ENCODE measurements at regions not wholly inside any gene's neighbourhood (a gene's known extent, or its start where the extent isn't known, plus 50 kb on each side); places are given as distances from the start of the nearest gene placed in this dataset.

DNA sequence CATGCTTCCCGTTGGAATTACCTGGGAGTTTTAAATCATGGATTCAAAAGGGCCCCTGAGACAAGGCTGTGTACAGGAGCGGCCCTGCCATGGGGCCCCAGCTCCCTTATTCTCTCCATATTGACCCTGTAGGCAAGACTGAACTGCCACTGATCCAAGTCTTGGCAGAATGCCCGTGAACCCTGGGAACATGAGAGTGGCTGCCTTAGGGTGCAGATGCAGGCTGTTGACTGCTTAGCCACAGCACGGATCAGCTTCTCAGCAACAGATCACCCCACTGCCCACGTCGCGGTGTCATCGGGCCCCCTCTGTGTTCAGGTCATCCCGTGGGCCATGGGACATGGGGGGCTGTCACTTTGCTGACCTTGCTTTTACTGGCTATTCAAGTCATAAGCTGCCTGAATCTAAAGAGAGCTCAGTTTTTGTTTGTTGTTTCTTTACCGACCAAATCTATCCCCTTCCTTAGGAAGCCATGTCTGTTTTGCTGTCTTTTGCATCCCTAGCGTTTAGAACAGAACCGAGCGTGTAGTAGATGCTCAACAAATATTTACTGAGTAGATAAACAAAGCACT is 83.4 kb downstream of the MATN1 start:
- no peaks in the 10 kb centered on the region for H3F3A ChIP-seq (ENCODE audit: low read depth)
- H3K9ac ChIP-seq (ENCODE audit: low read depth, low read length, poor library complexity, severe bottlenecking) = no peak overlapping the region
- no peaks in the 10 kb centered on the region for H3K79me2 ChIP-seq (ENCODE audit: insufficient read depth, low read length)
- no peaks in the 10 kb centered on the region for H3K9me3 ChIP-seq (ENCODE audit: insufficient read depth, low read depth, low read length)
- H3K4me2 ChIP-seq (ENCODE audit: low read depth, low read length, poor library complexity, severe bottlenecking) = no peak overlapping the region
- TF ChIP-seq, protein P1, sequence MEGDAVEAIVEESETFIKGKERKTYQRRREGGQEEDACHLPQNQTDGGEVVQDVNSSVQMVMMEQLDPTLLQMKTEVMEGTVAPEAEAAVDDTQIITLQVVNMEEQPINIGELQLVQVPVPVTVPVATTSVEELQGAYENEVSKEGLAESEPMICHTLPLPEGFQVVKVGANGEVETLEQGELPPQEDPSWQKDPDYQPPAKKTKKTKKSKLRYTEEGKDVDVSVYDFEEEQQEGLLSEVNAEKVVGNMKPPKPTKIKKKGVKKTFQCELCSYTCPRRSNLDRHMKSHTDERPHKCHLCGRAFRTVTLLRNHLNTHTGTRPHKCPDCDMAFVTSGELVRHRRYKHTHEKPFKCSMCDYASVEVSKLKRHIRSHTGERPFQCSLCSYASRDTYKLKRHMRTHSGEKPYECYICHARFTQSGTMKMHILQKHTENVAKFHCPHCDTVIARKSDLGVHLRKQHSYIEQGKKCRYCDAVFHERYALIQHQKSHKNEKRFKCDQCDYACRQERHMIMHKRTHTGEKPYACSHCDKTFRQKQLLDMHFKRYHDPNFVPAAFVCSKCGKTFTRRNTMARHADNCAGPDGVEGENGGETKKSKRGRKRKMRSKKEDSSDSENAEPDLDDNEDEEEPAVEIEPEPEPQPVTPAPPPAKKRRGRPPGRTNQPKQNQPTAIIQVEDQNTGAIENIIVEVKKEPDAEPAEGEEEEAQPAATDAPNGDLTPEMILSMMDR (conservative IDR thresholded peaks at IDR 0.05; ENCODE audit: low read length) = no peak
- TF ChIP-seq EZH2phosphoT487 (IDR thresholded peaks at IDR 0.05; ENCODE audit: borderline replicate concordance) = no peak
- H3K4me3 ChIP-seq (ENCODE audit: low read length, poor library complexity, severe bottlenecking) = no peak overlapping the region
- H3K27me3 ChIP-seq (ENCODE audit: insufficient read depth, low read length, poor library complexity, severe bottlenecking) = no peaks in the 10 kb centered on the region
- no peaks in the 10 kb centered on the region for H4K20me1 ChIP-seq (ENCODE audit: insufficient read depth, low read length, poor library complexity, severe bottlenecking)
- H3K36me3 ChIP-seq (ENCODE audit: insufficient read depth, low read length) = no peaks in the 10 kb centered on the region
- H2AFZ ChIP-seq (ENCODE audit: low read length) = no peak overlapping the region
- H3K4me1 ChIP-seq (ENCODE audit: insufficient read depth, low read length, poor library complexity, severe bottlenecking) = no peaks in the 10 kb centered on the region
- H3K9me2 ChIP-seq (replicated peaks; ENCODE audit: low read depth, low read length) = no peaks in the 10 kb centered on the region

DNA sequence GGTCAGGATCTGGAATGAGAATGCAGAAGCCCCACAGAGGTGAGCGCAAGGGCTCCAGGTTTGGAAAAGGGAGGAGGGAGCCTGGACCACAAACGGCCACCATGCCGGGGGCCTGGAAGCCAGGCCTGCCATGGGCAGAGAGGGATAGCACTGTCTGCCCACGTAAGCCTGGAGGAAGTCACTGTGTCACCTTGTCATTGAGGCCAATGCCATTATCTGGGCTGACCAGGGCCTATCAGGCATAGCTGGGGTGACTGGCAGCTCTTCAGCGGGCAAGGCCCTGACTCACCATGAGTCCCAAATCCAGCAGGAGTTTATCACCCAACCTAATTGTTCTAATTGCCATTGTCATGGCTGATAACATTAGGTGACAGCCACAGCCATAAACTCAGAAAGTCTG is 84.6 kb downstream of the MATN1 start:
- no peaks in the 10 kb centered on the region for H3K27me3 ChIP-seq (ENCODE audit: insufficient read depth, low read length, poor library complexity, severe bottlenecking)

DNA sequence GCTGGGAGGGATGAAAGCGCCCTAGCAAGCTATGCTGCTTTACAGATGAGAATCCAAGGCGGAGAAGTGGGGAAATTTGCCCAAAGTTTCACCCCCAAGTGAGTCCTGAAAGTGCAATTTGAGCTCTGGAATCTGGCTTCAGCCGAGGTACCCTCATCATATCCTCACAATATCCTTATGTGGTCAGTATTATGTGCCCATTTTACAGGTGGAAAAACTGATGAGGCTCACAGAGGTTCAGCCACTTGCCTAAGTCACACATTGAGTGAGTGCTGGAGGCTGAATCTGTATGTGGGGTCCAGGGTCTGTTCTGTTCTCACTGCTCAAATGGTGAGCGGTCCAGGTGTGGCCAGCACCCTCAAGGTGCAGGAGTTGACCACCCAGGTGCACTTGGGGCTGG is 85.3 kb downstream of the MATN1 start:
- H3K27me3 ChIP-seq (ENCODE audit: insufficient read depth, low read length, poor library complexity, severe bottlenecking) = no peaks in the 10 kb centered on the region
- TF ChIP-seq, protein P1 (conservative IDR thresholded peaks at IDR 0.05; ENCODE audit: low read length) = no peak
- no peak for TF ChIP-seq EZH2phosphoT487 (IDR thresholded peaks at IDR 0.05; ENCODE audit: borderline replicate concordance)
- H4K20me1 ChIP-seq (ENCODE audit: insufficient read depth, low read length, poor library complexity, severe bottlenecking) = no peaks in the 10 kb centered on the region

More for the DNA sequence above, 84.6 kb downstream of the MATN1 start:
- no peak overlapping the region for H2AFZ ChIP-seq (ENCODE audit: low read length)
- H3K4me2 ChIP-seq (ENCODE audit: low read depth, low read length, poor library complexity, severe bottlenecking) = no peak overlapping the region
- TF ChIP-seq, protein P1 (conservative IDR thresholded peaks at IDR 0.05; ENCODE audit: low read length) = no peak
- TF ChIP-seq EZH2phosphoT487 (IDR thresholded peaks at IDR 0.05; ENCODE audit: borderline replicate concordance) = no peak
- no peaks in the 10 kb centered on the region for H3K4me1 ChIP-seq (ENCODE audit: insufficient read depth, low read length, poor library complexity, severe bottlenecking)
- H3F3A ChIP-seq (ENCODE audit: low read depth) = no peaks in the 10 kb centered on the region
- H3K79me2 ChIP-seq (ENCODE audit: insufficient read depth, low read length) = no peaks in the 10 kb centered on the region
- H3K9me3 ChIP-seq (ENCODE audit: insufficient read depth, low read depth, low read length) = no peaks in the 10 kb centered on the region
- H3K9ac ChIP-seq (ENCODE audit: low read depth, low read length, poor library complexity, severe bottlenecking) = no peak overlapping the region
- H4K20me1 ChIP-seq (ENCODE audit: insufficient read depth, low read length, poor library complexity, severe bottlenecking) = no peaks in the 10 kb centered on the region
- H3K4me3 ChIP-seq (ENCODE audit: low read length, poor library complexity, severe bottlenecking) = no peak overlapping the region
- H3K9me2 ChIP-seq (replicated peaks; ENCODE audit: low read depth, low read length) = no peaks in the 10 kb centered on the region
- no peaks in the 10 kb centered on the region for H3K36me3 ChIP-seq (ENCODE audit: insufficient read depth, low read length)

More for the DNA sequence above, 85.3 kb downstream of the MATN1 start:
- Histone ChIP-seq H3K9me2 (replicated peaks; ENCODE audit: low read depth, low read length) (no peaks in the 10 kb centered on the region), H3F3A (ENCODE audit: low read depth) (no peaks in the 10 kb centered on the region), H3K4me3 (ENCODE audit: low read length, poor library complexity, severe bottlenecking) (no peak overlapping the region), H3K9me3 (ENCODE audit: insufficient read depth, low read depth, low read length) (no peaks in the 10 kb centered on the region), H3K79me2 (ENCODE audit: insufficient read depth, low read length) (no peaks in the 10 kb centered on the region), H3K9ac (ENCODE audit: low read depth, low read length, poor library complexity, severe bottlenecking) (no peak overlapping the region), H2AFZ (ENCODE audit: low read length) (no peak overlapping the region), H3K36me3 (ENCODE audit: insufficient read depth, low read length) (no peaks in the 10 kb centered on the region), H3K4me2 (ENCODE audit: low read depth, low read length, poor library complexity, severe bottlenecking) (no peak overlapping the region), H3K4me1 (ENCODE audit: insufficient read depth, low read length, poor library complexity, severe bottlenecking) (no peaks in the 10 kb centered on the region)
